ENCODE measurements at regions not wholly inside any gene's neighbourhood (a gene's known extent, or its start where the extent isn't known, plus 50 kb on each side); places are given as distances from the start of the nearest gene placed in this dataset.

DNA sequence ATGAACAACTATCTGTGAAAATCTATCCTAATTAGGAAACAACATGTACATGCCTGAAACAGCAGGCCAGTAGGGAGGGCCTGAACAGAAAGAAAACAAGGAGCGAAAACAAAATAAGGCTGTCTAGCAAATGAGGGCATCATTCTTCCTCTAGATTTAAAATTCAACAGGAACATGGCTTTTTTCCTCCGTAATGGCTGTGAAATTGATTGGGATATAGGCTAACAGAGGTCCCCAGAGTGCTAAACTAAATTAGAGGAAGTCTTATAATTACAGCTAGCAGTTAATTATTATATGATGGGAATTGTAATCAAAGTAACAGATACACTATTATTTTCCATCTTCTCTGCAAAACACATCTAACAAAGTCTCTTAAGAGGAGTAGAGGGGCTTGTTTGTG, 51.7 kb upstream of the TIAM1 start:
- no peak for DNase-seq (ENCODE audit: low read depth, low spot score)
- Histone ChIP-seq H3K4me1 (ENCODE audit: control insufficient read depth, extremely low read depth, insufficient read depth, low read length) (no peaks in the 10 kb centered on the region), H3K4me2 (ENCODE audit: insufficient read depth, low read length) (no peak overlapping the region), H3K27ac (ENCODE audit: insufficient read depth, low read depth, low read length) (no peak overlapping the region), H3K27me3 (ENCODE audit: control insufficient read depth in 2 of 2, insufficient read depth in 2 of 2, low read length in 2 of 2) (no peaks in the 10 kb centered on the region), H3K36me3 (ENCODE audit: control insufficient read depth in 2 of 2, extremely low read depth in 1 of 2, insufficient read depth in 2 of 2, low read length in 2 of 2) (no peaks in the 10 kb centered on the region), H3K9me3 (replicated peaks; ENCODE audit: control insufficient read depth, insufficient read depth, low read length) (no peaks in the 10 kb centered on the region), H3K4me3 (replicated peaks in 1 of 3; ENCODE audit: insufficient read depth in 1 of 3, low read depth in 1 of 3, low read length in 3 of 3) (no peak overlapping the region), H2AFZ (ENCODE audit: low read depth, low read length) (no peak overlapping the region), H3K9ac (replicated peaks; ENCODE audit: extremely low read depth, insufficient read depth, low read length) (no peak overlapping the region), H3K79me2 (ENCODE audit: control insufficient read depth, insufficient read depth, low read length) (no peaks in the 10 kb centered on the region), H3K9me1 (replicated peaks; ENCODE audit: control insufficient read depth, extremely low read depth, insufficient read depth, low read length) (no peaks in the 10 kb centered on the region), H4K20me1 (replicated peaks; ENCODE audit: control insufficient read depth, extremely low read depth, insufficient read depth, low read length) (no peaks in the 10 kb centered on the region)
- BruUV-seq (replicated peaks), result no TSS peak
- dilution Hi-C loops (cut with MboI; ENCODE audit: extremely low pct_ligation_motif_present, low sequenced_read_pairs), result no loop called here
- CTCF ChIA-PET, result no interaction called here
- TF ChIP-seq, protein P1, sequence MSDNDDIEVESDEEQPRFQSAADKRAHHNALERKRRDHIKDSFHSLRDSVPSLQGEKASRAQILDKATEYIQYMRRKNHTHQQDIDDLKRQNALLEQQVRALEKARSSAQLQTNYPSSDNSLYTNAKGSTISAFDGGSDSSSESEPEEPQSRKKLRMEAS (IDR thresholded peaks at IDR 0.05; ENCODE audit: insufficient read depth, insufficient read length), result no peak
- TF ChIP-seq POLR2A (IDR thresholded peaks at IDR 0.05; ENCODE audit: low read depth, low read length) (no peak), JUN (IDR thresholded peaks at IDR 0.05; ENCODE audit: borderline replicate concordance, insufficient read depth, insufficient read length, low read depth) (no peak)
- TF ChIP-seq, protein P2, sequence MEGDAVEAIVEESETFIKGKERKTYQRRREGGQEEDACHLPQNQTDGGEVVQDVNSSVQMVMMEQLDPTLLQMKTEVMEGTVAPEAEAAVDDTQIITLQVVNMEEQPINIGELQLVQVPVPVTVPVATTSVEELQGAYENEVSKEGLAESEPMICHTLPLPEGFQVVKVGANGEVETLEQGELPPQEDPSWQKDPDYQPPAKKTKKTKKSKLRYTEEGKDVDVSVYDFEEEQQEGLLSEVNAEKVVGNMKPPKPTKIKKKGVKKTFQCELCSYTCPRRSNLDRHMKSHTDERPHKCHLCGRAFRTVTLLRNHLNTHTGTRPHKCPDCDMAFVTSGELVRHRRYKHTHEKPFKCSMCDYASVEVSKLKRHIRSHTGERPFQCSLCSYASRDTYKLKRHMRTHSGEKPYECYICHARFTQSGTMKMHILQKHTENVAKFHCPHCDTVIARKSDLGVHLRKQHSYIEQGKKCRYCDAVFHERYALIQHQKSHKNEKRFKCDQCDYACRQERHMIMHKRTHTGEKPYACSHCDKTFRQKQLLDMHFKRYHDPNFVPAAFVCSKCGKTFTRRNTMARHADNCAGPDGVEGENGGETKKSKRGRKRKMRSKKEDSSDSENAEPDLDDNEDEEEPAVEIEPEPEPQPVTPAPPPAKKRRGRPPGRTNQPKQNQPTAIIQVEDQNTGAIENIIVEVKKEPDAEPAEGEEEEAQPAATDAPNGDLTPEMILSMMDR (IDR thresholded peaks at IDR 0.05; ENCODE audit: extremely low read depth in 1 of 2, insufficient read depth in 1 of 2, low read depth in 1 of 2, low read length in 2 of 2), result no peak
- POLR2A ChIA-PET, result no interaction called here
- no peak for FAIRE-seq
- intact Hi-C loops (cut with micrococcal nuclease), result no loop called here

GRCh38 chr21:31395268-31395667, 51.2 kb upstream of the TIAM1 start:
- intact Hi-C loops (cut with micrococcal nuclease) (no loop called here), dilution Hi-C loops (cut with MboI; ENCODE audit: extremely low pct_ligation_motif_present, low sequenced_read_pairs) (no loop called here)
- no peaks in the 10 kb centered on the region for H3K27me3 ChIP-seq (ENCODE audit: control insufficient read depth in 2 of 2, insufficient read depth in 2 of 2, low read length in 2 of 2)
- H3K79me2 ChIP-seq (ENCODE audit: control insufficient read depth, insufficient read depth, low read length), result no peaks in the 10 kb centered on the region
- FAIRE-seq, result no peak
- no peak for TF ChIP-seq MYC (IDR thresholded peaks at IDR 0.05; ENCODE audit: low read depth, low read length)
- no peak for TF ChIP-seq GATA2 (IDR thresholded peaks at IDR 0.05; ENCODE audit: insufficient read depth, insufficient read length, low read depth, low read length)
- TF ChIP-seq EZH2 (IDR thresholded peaks at IDR 0.05; ENCODE audit: borderline replicate concordance, low read depth, low read length, severe bottlenecking), result no peak
- no peak for TF ChIP-seq POLR2AphosphoS5 (IDR thresholded peaks at IDR 0.05; ENCODE audit: insufficient read depth, low read depth, low read length)
- TF ChIP-seq, protein P1 (IDR thresholded peaks at IDR 0.05; ENCODE audit: insufficient read depth, insufficient read length), result no peak
- no peak for TF ChIP-seq JUN (IDR thresholded peaks at IDR 0.05; ENCODE audit: borderline replicate concordance, insufficient read depth, insufficient read length, low read depth)
- TF ChIP-seq, protein P2 (IDR thresholded peaks at IDR 0.05; ENCODE audit: extremely low read depth in 1 of 2, insufficient read depth in 1 of 2, low read depth in 1 of 2, low read length in 2 of 2), result no peak
- no peak for TF ChIP-seq POLR2A (IDR thresholded peaks at IDR 0.05; ENCODE audit: low read depth, low read length)
- no peak for DNase-seq (ENCODE audit: low read depth, low spot score)
- H3K9ac ChIP-seq (replicated peaks; ENCODE audit: extremely low read depth, insufficient read depth, low read length), result no peak overlapping the region
- H3K4me2 ChIP-seq (ENCODE audit: insufficient read depth, low read length), result no peak overlapping the region
- H2AFZ ChIP-seq (ENCODE audit: low read depth, low read length), result no peak overlapping the region
- POLR2A ChIA-PET, result no interaction called here
- H4K20me1 ChIP-seq (replicated peaks; ENCODE audit: control insufficient read depth, extremely low read depth, insufficient read depth, low read length), result no peaks in the 10 kb centered on the region
- H3K4me3 ChIP-seq (replicated peaks in 1 of 3; ENCODE audit: insufficient read depth in 1 of 3, low read depth in 1 of 3, low read length in 3 of 3), result no peak overlapping the region
- no peaks in the 10 kb centered on the region for H3K36me3 ChIP-seq (ENCODE audit: control insufficient read depth in 2 of 2, extremely low read depth in 1 of 2, insufficient read depth in 2 of 2, low read length in 2 of 2)
- H3K4me1 ChIP-seq (ENCODE audit: control insufficient read depth, extremely low read depth, insufficient read depth, low read length), result no peaks in the 10 kb centered on the region
- no peaks in the 10 kb centered on the region for H3K9me3 ChIP-seq (replicated peaks; ENCODE audit: control insufficient read depth, insufficient read depth, low read length)
- no peaks in the 10 kb centered on the region for H3K9me1 ChIP-seq (replicated peaks; ENCODE audit: control insufficient read depth, extremely low read depth, insufficient read depth, low read length)
- no TSS peak for BruUV-seq (replicated peaks)
- no peak overlapping the region for H3K27ac ChIP-seq (ENCODE audit: insufficient read depth, low read depth, low read length)
- CTCF ChIA-PET, result no interaction called here
